Calu3 (cell line): ENCODE measurements at regions not wholly inside any gene's neighbourhood (a gene's known extent, or its start where the extent isn't known, plus 50 kb on each side); places are given as distances from the start of the nearest gene placed in this dataset.

ENCODE experiments used
- BruUV-seq: library from RNA; stranded (reverse); fragments of 400-500 nt; replicated peaks from 2 replicates; lab custom pipeline; 2021; lab: Mats Ljungman, UMichigan
- CTCF ChIA-PET: fragments of 300-600 bp; sonication (Branson Sonifier 250); formaldehyde crosslinking; loops from one replicate; lab custom pipeline; 2022; ENCODE audit warnings: antibody characterized with exemption; lab: Charles Lee
- DNase-seq: peaks from one replicate; pipeline ENCODE4 v3.0.0; 2022
- H3K27ac Mint-ChIP-seq: one replicate; pipeline ENCODE4 v1.8.0; 2022; ENCODE audit warnings: mixed read lengths; ENCODE audit not compliant: unreplicated experiment
- H3K27me3 Mint-ChIP-seq: one replicate; pipeline ENCODE4 v1.8.0; 2022; ENCODE audit warnings: mixed read lengths; ENCODE audit not compliant: unreplicated experiment
- H3K36me3 Mint-ChIP-seq: one replicate; pipeline ENCODE4 v1.8.0; 2022; ENCODE audit warnings: mild to moderate bottlenecking, moderate library complexity, mixed read lengths; ENCODE audit not compliant: insufficient read depth, unreplicated experiment
- H3K4me1 Mint-ChIP-seq: one replicate; pipeline ENCODE4 v1.8.0; 2022; ENCODE audit warnings: mild to moderate bottlenecking, low read depth, mixed read lengths; ENCODE audit not compliant: unreplicated experiment
- H3K4me3 Mint-ChIP-seq: one replicate; pipeline ENCODE4 v1.8.0; 2022; ENCODE audit warnings: mild to moderate bottlenecking, low read depth, moderate library complexity, mixed read lengths; ENCODE audit not compliant: unreplicated experiment
- H3K9me3 Mint-ChIP-seq: one replicate; pipeline ENCODE4 v1.8.0; 2022; ENCODE audit warnings: low read depth, mixed read lengths; ENCODE audit not compliant: unreplicated experiment
- intact Hi-C: fragments of 100-400 bp; cut with micrococcal nuclease; formaldehyde crosslinking; loops from one replicate; pipeline ENCODE4 v1.10.0; 2022; ENCODE audit not compliant: unreplicated experiment
- TF ChIP-seq, protein P1 (sequence below): fragments of 200-600 bp; IDR thresholded peaks from one replicate; pipeline ENCODE4 v1.8.0; 2022; ENCODE audit warnings: antibody characterized with exemption; ENCODE audit not compliant: unreplicated experiment

GRCh38 chr6:28732052-28732451 lies 191.7 kb downstream of the TRIM27 start:
- H3K36me3 Mint-ChIP-seq = peaks cover 17% of the 10 kb centered on the region
- BruUV-seq = no TSS peak
- TF ChIP-seq, protein P1, sequence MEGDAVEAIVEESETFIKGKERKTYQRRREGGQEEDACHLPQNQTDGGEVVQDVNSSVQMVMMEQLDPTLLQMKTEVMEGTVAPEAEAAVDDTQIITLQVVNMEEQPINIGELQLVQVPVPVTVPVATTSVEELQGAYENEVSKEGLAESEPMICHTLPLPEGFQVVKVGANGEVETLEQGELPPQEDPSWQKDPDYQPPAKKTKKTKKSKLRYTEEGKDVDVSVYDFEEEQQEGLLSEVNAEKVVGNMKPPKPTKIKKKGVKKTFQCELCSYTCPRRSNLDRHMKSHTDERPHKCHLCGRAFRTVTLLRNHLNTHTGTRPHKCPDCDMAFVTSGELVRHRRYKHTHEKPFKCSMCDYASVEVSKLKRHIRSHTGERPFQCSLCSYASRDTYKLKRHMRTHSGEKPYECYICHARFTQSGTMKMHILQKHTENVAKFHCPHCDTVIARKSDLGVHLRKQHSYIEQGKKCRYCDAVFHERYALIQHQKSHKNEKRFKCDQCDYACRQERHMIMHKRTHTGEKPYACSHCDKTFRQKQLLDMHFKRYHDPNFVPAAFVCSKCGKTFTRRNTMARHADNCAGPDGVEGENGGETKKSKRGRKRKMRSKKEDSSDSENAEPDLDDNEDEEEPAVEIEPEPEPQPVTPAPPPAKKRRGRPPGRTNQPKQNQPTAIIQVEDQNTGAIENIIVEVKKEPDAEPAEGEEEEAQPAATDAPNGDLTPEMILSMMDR = no peak
- H3K4me1 Mint-ChIP-seq = no peaks in the 10 kb centered on the region
- intact Hi-C loops = no loop called here
- no peak overlapping the region for H3K4me3 Mint-ChIP-seq
- peaks cover 56% of the 10 kb centered on the region for H3K27me3 Mint-ChIP-seq
- no peak overlapping the region for H3K27ac Mint-ChIP-seq
- CTCF ChIA-PET = interaction anchor here (1.1 kb wide), 1 partner anchor 10 kb away, joined by 3 read pairs; no protein-coding TSS in a partner anchor
- no peaks in the 10 kb centered on the region for H3K9me3 Mint-ChIP-seq
- no peak for DNase-seq

GRCh38 chr6:28734443-28734959 lies 189.3 kb downstream of the TRIM27 start:
- Mint-ChIP-seq H3K4me3 (no peak overlapping the region), H3K4me1 (peaks cover 9% of the 10 kb centered on the region), H3K36me3 (peaks cover under 1% of the 10 kb centered on the region), H3K27ac (no peak overlapping the region), H3K27me3 (peaks cover 76% of the 10 kb centered on the region), H3K9me3 (no peaks in the 10 kb centered on the region)
- BruUV-seq = no TSS peak
- TF ChIP-seq, protein P1 = no peak
- CTCF ChIA-PET = interaction anchor here (0.6 kb wide), 1 partner anchor 261 kb away, joined by 6 read pairs; no protein-coding TSS in a partner anchor
- DNase-seq = no peak
- intact Hi-C loops = no loop called here

GRCh38 chr6:28736121-28736520 lies 187.7 kb downstream of the TRIM27 start:
- H3K4me1 Mint-ChIP-seq = peaks cover 9% of the 10 kb centered on the region
- no peak overlapping the region for H3K4me3 Mint-ChIP-seq
- H3K27me3 Mint-ChIP-seq = peaks cover 74% of the 10 kb centered on the region
- no peaks in the 10 kb centered on the region for H3K36me3 Mint-ChIP-seq
- CTCF ChIA-PET = no interaction called here
- TF ChIP-seq, protein P1 = no peak
- H3K9me3 Mint-ChIP-seq = no peaks in the 10 kb centered on the region
- intact Hi-C loops = no loop called here
- no peak for DNase-seq
- no peak overlapping the region for H3K27ac Mint-ChIP-seq
- BruUV-seq = no TSS peak

DNA sequence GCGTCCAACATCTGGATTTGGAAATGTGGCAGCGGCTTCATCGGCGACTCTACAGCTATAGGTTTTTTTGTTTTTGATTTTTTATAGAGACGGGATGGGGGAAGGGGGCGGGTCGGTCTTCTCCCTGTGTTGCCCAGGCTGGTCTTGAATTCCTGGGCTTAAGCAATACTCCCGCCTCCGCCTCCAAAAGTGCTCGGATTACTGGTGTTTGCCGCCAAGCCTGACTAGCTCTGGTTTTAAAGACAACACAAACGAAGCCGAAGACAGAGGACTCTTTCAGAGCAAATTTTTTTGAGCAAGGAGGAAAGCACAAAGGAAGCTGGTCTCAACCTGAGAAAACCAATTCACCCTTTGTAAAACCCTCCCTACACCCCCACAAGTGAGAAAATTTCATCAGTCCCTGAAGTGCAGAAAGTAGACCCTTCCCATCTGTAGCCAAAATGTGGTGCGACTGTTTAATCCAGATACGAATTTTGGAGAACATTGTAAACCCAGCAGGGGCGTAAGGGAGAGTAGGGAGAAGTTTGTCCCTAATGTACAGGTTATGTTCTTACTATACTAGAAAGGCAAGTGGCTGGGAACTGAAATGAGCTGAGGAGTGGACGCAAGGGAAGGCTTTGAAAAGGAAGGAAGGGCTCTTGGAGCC lies 185.9 kb downstream of the TRIM27 start:
- BruUV-seq = no TSS peak
- Mint-ChIP-seq H3K27me3 (peaks cover 56% of the 10 kb centered on the region), H3K4me1 (peaks cover 9% of the 10 kb centered on the region), H3K36me3 (no peaks in the 10 kb centered on the region), H3K4me3 (peak overlapping the region; percentile 2), H3K27ac (no peak overlapping the region), H3K9me3 (no peaks in the 10 kb centered on the region)
- TF ChIP-seq, protein P1 = no peak
- no peak for DNase-seq
- CTCF ChIA-PET = no interaction called here
- intact Hi-C loops = no loop called here
